Neural progenitor cell (in vitro differentiated cells): ENCODE measurements at regions not wholly inside any gene's neighbourhood (a gene's known extent, or its start where the extent isn't known, plus 50 kb on each side); places are given as distances from the start of the nearest gene placed in this dataset.

ENCODE experiments used
- EZH2 ChIP-seq: fragments of 200-600 bp; sonication (generic); IDR thresholded peaks from 2 replicates; pipeline ENCODE4 v1.6.1; 2017; ENCODE audit warnings: antibody characterized with exemption, mild to moderate bottlenecking, moderate library complexity
- TF ChIP-seq, protein P1 (sequence below): fragments of 200-600 bp; sonication (generic); IDR thresholded peaks from 2 replicates; pipeline ENCODE4 v1.5.1; 2017; ENCODE audit warnings: antibody characterized with exemption, mild to moderate bottlenecking

- TF ChIP-seq, protein P1, sequence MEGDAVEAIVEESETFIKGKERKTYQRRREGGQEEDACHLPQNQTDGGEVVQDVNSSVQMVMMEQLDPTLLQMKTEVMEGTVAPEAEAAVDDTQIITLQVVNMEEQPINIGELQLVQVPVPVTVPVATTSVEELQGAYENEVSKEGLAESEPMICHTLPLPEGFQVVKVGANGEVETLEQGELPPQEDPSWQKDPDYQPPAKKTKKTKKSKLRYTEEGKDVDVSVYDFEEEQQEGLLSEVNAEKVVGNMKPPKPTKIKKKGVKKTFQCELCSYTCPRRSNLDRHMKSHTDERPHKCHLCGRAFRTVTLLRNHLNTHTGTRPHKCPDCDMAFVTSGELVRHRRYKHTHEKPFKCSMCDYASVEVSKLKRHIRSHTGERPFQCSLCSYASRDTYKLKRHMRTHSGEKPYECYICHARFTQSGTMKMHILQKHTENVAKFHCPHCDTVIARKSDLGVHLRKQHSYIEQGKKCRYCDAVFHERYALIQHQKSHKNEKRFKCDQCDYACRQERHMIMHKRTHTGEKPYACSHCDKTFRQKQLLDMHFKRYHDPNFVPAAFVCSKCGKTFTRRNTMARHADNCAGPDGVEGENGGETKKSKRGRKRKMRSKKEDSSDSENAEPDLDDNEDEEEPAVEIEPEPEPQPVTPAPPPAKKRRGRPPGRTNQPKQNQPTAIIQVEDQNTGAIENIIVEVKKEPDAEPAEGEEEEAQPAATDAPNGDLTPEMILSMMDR, result no peak
- TF ChIP-seq EZH2, result no peak
Observed at GRCh38 chr15:93232845-93233244, 143.8 kb upstream of the RGMA start.
